ENCODE measurements at regions not wholly inside any gene's neighbourhood (a gene's known extent, or its start where the extent isn't known, plus 50 kb on each side); places are given as distances from the start of the nearest gene placed in this dataset.

DNA sequence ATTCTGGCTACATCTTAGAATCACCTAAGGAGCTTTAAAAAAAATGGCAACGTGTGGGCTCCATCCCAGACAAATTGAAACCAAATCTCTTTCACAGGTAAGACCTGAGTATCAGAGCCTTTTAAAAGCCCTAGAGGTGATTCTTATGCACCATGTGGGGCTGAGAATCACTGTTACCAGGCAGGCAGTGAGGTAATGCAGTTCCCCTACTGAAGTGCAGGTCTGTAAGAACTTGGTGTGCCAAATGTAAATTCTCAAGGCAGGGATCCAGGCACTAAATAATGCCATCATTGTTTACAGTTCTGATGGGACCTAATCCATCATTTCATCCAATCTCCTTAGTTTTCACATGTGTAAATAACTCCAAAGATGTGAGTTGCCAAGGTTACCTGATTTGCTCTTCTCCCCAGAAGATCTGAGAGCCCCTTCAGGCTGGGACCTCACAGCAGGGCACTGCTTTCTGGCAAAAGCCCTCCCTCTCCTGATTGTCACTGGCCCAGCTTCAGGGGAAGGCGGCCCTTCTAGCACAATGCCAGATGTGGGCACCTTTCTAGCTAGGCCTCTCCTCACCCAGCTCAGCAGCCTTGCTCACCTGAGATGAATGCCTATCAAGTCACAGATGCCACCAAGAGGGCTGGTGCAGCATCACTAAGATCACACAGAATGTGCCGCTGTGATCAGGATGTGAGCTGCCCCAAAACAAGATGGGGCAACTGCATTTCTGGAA lies 73.6 kb upstream of the RGPD5 start:
- TF ChIP-seq, protein P1, sequence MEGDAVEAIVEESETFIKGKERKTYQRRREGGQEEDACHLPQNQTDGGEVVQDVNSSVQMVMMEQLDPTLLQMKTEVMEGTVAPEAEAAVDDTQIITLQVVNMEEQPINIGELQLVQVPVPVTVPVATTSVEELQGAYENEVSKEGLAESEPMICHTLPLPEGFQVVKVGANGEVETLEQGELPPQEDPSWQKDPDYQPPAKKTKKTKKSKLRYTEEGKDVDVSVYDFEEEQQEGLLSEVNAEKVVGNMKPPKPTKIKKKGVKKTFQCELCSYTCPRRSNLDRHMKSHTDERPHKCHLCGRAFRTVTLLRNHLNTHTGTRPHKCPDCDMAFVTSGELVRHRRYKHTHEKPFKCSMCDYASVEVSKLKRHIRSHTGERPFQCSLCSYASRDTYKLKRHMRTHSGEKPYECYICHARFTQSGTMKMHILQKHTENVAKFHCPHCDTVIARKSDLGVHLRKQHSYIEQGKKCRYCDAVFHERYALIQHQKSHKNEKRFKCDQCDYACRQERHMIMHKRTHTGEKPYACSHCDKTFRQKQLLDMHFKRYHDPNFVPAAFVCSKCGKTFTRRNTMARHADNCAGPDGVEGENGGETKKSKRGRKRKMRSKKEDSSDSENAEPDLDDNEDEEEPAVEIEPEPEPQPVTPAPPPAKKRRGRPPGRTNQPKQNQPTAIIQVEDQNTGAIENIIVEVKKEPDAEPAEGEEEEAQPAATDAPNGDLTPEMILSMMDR (IDR thresholded peaks at IDR 0.05; ENCODE audit: low read length), result no peak
- no peak for TF ChIP-seq EZH2 (optimal IDR thresholded peaks at IDR 0.05; ENCODE audit: low read depth, low read length)
- TF ChIP-seq EZH2phosphoT487 (IDR thresholded peaks at IDR 0.05; ENCODE audit: low read length), result no peak
